ENCODE measurements at regions not wholly inside any gene's neighbourhood (a gene's known extent, or its start where the extent isn't known, plus 50 kb on each side); places are given as distances from the start of the nearest gene placed in this dataset.
"Not testable (repeated sequence)": the region's sequence is repeated elsewhere in the genome, so short reads cannot be mapped to it uniquely, and the experiment has no call there.

- DNase-seq (ENCODE audit: low read depth) = no peak
These were observed 267.8 kb downstream of the MED10 start for GRCh38 chr5:6110441-6111005.

DNA sequence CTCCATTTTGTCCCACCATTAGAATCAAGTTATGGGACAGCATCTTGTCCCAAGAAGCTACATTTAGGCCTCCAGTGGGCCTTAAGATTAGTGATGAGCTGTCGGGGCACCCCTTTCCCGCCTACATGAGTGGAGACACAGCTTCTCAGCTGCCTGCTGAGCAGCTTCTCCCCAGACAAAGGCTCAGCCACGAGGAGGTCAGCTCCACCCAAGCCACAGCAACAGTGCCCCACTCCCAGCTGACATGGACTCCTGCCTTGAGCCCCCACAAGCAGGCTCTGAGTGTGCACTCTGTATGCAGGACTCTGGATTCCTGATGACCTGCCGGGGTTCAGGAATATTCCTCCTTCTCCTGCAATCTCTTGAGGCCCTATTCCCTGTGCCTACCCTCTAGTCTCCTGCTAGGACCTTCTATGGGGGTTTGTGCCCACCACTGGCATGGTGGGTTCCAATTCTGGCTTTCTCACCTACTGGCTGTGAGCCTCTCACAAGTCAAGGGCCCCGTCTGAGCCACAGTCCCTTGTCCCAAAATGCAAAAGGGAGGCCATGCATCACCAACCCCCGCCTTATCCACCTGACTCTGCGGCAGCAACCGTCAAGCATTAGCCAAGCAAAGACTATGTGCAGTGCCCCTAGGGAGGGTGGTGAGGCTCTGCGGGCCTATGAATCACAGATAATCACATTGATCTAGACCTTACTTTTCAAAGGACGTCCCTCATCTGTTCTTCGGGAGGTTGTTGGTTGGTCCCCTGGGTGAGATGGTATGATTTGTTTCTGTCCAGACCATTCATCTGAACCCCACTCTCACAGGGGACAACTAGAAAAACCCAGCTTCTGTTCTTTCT is 269.1 kb downstream of the MED10 start:
- no peak for DNase-seq (ENCODE audit: low read depth)

GRCh38 chr5:6108540-6108848 is 269.9 kb downstream of the MED10 start:
- DNase-seq (ENCODE audit: low read depth) = no peak

DNA sequence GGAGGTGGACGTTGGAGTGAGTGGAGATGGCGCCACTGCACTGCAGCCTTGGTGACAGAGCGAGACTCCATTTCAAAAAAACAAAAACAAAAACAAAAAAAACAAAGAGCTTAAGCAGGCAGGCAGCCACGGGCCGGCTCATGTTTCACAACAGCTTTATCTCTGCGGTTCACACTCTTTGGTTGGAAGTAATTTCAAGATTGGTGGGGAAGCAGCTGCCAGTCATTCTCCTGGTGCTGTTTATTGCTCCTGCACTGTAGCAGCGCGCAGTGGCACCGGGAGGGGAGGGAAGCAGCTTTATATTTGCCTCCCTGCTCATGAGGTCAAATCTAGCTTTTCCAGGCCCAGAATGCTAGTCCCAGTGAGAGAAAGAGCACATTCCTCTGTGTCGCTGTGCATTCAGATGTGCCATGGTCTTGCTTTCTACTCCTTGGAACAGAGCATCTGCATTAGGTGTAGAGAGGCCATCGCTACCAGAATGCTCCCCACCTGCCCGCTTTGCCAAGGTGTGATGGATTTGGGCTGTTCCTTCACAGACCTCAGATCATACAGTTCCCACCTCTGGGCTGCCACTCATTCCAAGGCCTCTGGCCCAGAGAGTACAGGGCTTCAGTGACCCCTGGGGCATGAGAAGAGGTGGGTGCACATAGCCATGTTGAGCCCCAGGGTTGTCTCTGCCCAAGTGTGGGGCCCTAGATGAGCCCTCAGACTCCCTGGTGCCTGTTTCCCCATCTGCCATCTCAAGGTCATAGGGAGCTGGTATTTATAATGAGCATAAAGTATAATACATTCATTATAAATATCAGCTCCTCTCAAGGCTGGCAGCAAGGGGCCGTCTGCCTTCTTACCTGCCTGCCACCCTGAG is 270.4 kb downstream of the MED10 start:
- DNase-seq (ENCODE audit: low read depth) = no peak

DNA sequence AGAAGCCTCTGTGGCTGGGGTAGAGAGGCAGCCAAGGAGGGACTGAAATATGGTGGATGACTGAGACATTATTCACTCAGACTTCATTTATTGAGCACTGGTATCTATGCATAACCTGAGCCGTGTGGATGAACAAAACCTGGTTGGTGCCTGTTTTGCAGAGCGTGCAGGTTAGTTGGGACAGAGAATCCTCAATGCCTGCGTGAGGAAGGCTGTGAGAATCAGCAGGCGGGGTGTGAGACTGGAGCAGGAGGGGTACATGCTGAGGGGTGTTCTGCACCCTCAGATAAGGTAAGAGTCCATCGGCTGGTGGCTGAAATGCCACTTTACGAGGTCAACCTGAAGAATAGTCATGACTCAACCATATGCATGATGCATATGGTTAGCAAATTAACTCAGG is 271.6 kb downstream of the MED10 start:
- DNase-seq (ENCODE audit: low read depth) = no peak

DNA sequence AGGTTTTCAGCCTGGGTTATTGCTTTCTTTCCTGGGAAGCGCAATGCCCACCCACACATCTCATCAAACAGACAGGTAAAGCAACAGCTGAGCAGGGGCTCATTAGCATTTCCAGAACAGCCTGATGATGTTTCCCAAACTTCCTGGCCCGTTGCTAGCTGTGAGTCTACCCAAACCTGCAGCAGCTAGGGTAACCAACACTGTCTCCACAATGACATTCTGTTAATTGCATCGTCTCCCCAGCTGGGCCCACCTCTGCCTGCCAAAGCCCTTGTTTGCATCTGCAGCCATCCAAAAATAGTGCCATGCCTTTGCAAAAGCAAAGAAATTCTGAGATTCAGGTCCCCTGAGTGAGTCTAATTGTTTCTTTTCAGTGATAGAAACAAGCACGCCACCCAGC is 273.0 kb downstream of the MED10 start:
- DNase-seq (ENCODE audit: low read depth) = no peak

GRCh38 chr5:6096101-6096500 is 282.2 kb downstream of the MED10 start:
- no peak for DNase-seq (ENCODE audit: low read depth)

DNA sequence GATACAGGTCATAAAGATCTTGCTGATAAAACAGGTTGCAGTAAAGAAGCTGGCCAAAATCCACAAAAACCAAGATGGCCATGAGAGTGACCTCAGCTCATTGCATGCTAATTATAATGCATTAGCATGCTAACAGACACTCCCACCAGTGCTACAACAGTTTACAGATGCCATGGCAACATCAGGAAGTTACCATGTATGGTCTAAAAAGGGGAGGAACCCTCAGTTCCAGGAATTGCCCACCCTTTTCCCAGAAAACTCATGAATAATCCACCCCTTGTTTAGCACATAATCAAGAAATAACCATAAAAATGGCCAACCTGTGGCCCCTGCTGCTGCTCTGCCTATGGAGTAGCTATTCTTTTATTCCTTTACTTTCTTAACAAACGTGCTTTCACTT is 284.2 kb downstream of the MED10 start:
- DNase-seq (ENCODE audit: low read depth) = not testable (repeated sequence)

DNA sequence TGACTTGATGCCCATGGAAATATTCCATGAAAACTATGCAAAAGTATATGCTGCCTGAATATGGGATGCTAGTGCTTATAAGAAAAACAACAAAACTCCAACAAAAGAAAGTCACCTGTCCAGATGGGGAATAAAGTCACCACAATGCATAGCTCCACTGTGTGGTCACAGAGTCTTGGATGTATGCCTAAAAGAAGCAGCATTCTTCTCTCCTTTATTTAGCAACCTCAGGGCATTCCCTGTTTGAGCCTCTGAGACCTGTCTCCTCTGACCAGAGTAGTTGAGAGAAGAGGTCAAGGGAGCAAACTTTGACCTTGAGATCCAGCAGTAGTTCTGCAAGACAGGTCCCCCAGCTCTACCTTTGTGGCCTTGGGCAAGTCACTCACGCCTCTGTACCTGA is 287.5 kb downstream of the MED10 start:
- no peak for DNase-seq (ENCODE audit: low read depth)

GRCh38 chr5:6090079-6090654 is 288.2 kb downstream of the MED10 start:
- DNase-seq (ENCODE audit: low read depth) = no peak

- DNase-seq (ENCODE audit: low read depth) = no peak
These were observed 289.6 kb downstream of the MED10 start for GRCh38 chr5:6088706-6089105.

GRCh38 chr5:6087576-6087975 is 290.8 kb downstream of the MED10 start:
- DNase-seq (ENCODE audit: low read depth) = no peak

DNA sequence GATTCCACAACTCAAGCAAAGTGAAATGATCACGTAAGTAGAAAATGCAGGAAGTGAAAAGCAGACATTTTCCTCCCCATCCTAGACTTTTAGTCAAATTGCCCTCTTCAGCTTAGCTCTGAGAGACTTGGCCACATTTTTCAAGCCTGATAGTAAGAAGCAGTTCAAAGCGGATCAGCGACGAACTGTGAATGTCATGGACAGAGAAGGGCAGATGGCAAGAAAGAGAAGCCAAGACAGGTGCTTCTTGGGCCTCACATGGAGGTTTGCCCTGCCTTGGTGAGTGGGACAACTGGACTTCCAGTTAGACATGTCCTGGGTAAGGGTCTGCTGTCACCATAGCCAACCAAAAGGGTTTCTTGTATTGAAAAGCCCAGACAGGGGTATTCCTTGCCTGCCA is 291.5 kb downstream of the MED10 start:
- no peak for DNase-seq (ENCODE audit: low read depth)

GRCh38 chr5:6085341-6085860 is 292.9 kb downstream of the MED10 start:
- DNase-seq (ENCODE audit: low read depth) = no peak

GRCh38 chr5:6084836-6085235 is 293.5 kb downstream of the MED10 start:
- no peak for DNase-seq (ENCODE audit: low read depth)

- DNase-seq (ENCODE audit: low read depth) = no peak
These were observed 294.0 kb downstream of the MED10 start for GRCh38 chr5:6084376-6084775.

DNA sequence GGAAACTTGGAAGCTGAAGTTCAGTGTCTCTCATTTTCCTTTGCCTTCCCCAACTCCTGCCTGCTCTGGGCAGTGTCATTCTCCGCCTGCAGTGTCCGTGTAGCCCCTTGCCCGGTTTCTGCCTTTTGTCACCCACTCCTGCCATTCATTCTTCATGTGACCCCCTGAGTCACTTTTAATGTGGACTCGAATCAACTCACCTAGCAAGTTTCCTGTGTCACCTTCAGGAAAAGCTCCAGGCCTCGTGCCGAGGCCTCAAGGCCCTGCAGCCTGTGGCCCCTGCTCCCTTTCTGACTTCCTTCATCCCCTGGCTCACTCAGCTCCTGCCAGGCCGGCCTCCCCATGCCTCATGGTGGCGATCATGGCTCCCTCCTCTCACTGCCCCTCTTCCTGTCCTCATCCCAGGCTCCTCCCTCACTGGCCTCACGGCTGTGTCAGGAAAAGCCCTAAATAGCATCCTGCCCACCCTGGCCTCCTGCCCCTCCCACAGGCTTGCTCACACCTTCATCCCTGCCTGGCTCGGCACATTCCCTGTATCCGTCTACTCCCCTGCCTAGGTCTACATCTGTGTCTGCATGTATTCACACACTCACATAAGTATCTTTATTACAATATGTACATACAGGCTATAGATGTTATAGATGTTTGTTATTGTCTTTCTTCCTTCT is 294.9 kb downstream of the MED10 start:
- DNase-seq (ENCODE audit: low read depth) = no peak

GRCh38 chr5:6082685-6083084 is 295.7 kb downstream of the MED10 start:
- no peak for DNase-seq (ENCODE audit: low read depth)

DNA sequence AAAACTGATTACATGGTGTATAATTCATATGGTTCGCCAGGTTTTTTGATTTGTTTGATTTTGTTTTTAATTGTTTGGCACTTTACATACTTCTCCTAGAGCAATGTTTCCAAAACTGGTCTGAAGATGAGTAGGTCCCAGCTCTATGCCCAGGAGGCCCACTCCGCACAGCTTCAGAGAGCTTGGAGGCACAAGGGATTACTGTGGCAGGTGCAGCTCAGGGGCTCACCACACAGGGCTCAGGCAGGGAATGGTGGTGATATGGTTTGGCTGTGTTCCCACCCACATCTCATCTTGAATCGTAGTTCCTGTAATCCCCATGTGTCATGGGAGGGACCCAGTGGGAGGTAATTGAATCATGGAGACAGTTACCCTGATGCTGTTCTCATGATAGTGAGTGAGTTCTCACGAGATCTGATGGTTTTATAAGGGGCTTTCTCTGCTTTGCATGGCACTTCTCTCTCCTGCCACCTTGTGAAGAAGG is 296.6 kb downstream of the MED10 start:
- no peak for DNase-seq (ENCODE audit: low read depth)

DNA sequence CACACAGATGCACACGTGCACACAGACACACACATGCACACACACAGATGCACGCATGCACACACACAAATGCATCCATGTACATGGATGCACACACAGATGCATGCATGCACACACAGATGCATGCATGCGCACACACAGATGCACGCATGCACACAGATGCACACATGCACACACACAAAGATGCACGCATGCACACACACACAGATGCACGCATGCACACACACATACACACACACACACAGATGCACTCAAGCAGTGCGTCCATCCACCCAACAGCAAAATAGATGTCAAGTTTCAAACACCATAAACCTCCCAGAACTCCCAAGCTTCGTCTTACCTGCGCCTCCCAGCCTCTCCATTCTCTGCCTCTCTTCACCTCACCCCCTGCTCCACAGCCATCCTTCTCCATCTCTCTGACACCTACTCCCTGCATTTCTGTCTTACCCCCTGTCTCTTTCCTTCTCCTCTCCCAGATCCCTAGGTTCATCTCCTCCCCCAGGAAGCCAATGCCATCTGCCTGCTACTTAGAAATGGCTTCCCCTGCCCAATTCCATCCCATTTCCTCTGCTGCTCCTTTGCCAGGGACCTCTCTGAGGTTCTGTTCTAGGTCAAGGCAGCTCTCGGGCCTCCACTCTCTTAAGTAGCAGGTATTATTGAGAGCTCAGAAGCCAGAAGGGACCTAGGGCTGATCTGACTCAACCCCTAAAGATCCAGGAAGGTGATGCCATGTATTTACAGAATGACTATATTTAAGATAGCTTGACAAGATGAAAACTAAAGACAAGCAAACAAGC is 297.2 kb downstream of the MED10 start:
- no peak for DNase-seq (ENCODE audit: low read depth)

DNA sequence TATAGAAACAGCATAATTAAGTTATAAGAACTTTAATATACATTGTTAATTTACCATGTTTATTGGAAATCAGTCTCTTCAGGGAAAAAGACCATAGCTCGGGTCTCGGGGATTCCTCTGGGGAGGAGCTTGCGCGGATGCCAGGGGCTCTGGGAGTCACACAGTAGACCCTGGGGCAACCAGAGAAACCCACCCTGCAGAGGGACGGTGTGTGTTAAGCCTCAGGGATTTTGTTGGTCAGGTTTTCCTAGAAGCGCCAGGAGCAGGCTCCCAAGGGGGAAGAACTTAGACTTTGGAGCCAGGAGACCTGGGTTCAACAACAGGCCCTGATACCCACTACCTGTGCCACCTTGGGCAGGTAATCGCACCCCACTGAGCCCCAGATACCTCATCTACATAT is 297.9 kb downstream of the MED10 start:
- no peak for DNase-seq (ENCODE audit: low read depth)
